ENCODE measurements at regions not wholly inside any gene's neighbourhood (a gene's known extent, or its start where the extent isn't known, plus 50 kb on each side); places are given as distances from the start of the nearest gene placed in this dataset.

GRCh38 chr4:154107337-154107736 lies 318.5 kb upstream of the SFRP2 start:
- Histone ChIP-seq H3T11ph (ENCODE audit: low read length) (no peak overlapping the region), H4K5ac (ENCODE audit: insufficient read length, low read depth, low read length) (no peak overlapping the region), H3K23ac (ENCODE audit: insufficient read length, low read depth, low read length) (no peak overlapping the region), H2BK15ac (ENCODE audit: low read depth, low read length) (no peak overlapping the region), H3K18ac (ENCODE audit: insufficient read length, low read depth, low read length) (no peak overlapping the region), H2BK20ac (ENCODE audit: low read depth, low read length, poor library complexity, severe bottlenecking) (no peak overlapping the region), H2BK5ac (ENCODE audit: insufficient read length, low read length) (no peak overlapping the region), H2AK5ac (ENCODE audit: insufficient read length, low read length) (no peak overlapping the region), H3K56ac (ENCODE audit: insufficient read length, low read depth, low read length) (no peak overlapping the region), H3K4me2 (ENCODE audit: insufficient read depth, insufficient read length, low read length) (no peak overlapping the region), H2BK12ac (ENCODE audit: insufficient read length, low read depth, low read length) (no peak overlapping the region), H4K8ac (replicated peaks; ENCODE audit: insufficient read length, low read depth, low read length) (no peak overlapping the region), H3K14ac (ENCODE audit: insufficient read depth, low read length) (no peak overlapping the region), H3K79me2 (ENCODE audit: insufficient read depth, low read length) (no peaks in the 10 kb centered on the region), H3K9ac (ENCODE audit: extremely low read depth, insufficient read length, low read length) (no peak overlapping the region), H3K4me1 (ENCODE audit: insufficient read depth, low read length) (no peaks in the 10 kb centered on the region), H3K27me3 (ENCODE audit: insufficient read depth, low read length) (no peaks in the 10 kb centered on the region), H2BK120ac (ENCODE audit: low read depth, low read length, poor library complexity, severe bottlenecking) (no peak overlapping the region), H4K91ac (ENCODE audit: insufficient read length, low read depth, low read length) (no peak overlapping the region), H3K23me2 (ENCODE audit: insufficient read length, low read depth, low read length, poor library complexity, severe bottlenecking) (no peaks in the 10 kb centered on the region), H3K27ac (ENCODE audit: insufficient read length, low read depth, low read length) (no peak overlapping the region), H4K20me1 (ENCODE audit: control insufficient read depth, insufficient read depth, insufficient read length) (no peaks in the 10 kb centered on the region), H3K79me1 (ENCODE audit: insufficient read depth, low read depth, low read length, poor library complexity, severe bottlenecking) (no peaks in the 10 kb centered on the region), H3K4ac (ENCODE audit: low read depth, low read length) (no peak overlapping the region), H3K9me3 (ENCODE audit: control insufficient read depth, low read depth, low read length) (no peaks in the 10 kb centered on the region), H2AFZ (ENCODE audit: low read length) (no peak overlapping the region)
- Mint-ChIP-seq H3K27me3 (ENCODE audit: low read depth) (no peaks in the 10 kb centered on the region), H3K27ac (no peak overlapping the region), H3K4me3 (no peak overlapping the region), H3K36me3 (ENCODE audit: insufficient read depth in 1 of 3, low read depth in 3 of 3) (peaks cover 0 to 6% (median 0%) of the 10 kb centered on the region in 3 experiments; a peak in 4 of 7 replicates), H3K4me1 (no peaks in the 10 kb centered on the region), H3K9me3 (peaks cover 10 to 13% of the 10 kb centered on the region in 2 experiments; a peak in 4 of 5 replicates)
- DNase-seq, result no peak
- TF ChIP-seq CTCF (conservative IDR thresholded peaks at IDR 0.05), result no peak
- WGBS (ENCODE audit: extremely low coverage, insufficient read length, low lambda C conversion rate), result no CpG with 5 or more reads among the region's 2 CpGs

Data from H9 (cell line).